Activated naive CD4-positive, alpha-beta T cell treated with anti-CD3 and anti-CD28 coated beads for 36 hours (primary cell): ENCODE measurements at regions not wholly inside any gene's neighbourhood (a gene's known extent, or its start where the extent isn't known, plus 50 kb on each side); places are given as distances from the start of the nearest gene placed in this dataset.
"Not testable (repeated sequence)": the region's sequence is repeated elsewhere in the genome, so short reads cannot be mapped to it uniquely, and the experiment has no call there.

Experiments used
- CTCF ChIA-PET: fragments of 350-600 bp; sonication (Branson Sonifier 250); formaldehyde crosslinking; loops from one replicate; lab custom pipeline; 2021; ENCODE audit warnings: antibody characterized with exemption; lab: Charles Lee
- DNase-seq: peaks from one replicate; pipeline ENCODE4 v3.0.0-alpha.2; 2020
- H3K27ac Mint-ChIP-seq: one replicate; pipeline ENCODE4 v1.8.0; 2021; ENCODE audit warnings: mild to moderate bottlenecking, mixed read lengths
- H3K27me3 Mint-ChIP-seq: one replicate; pipeline ENCODE4 v1.8.0; 2021; ENCODE audit warnings: low read depth, mixed read lengths
- H3K36me3 Mint-ChIP-seq: one replicate; pipeline ENCODE4 v1.8.0; 2021; ENCODE audit warnings: low read depth, mixed read lengths
- H3K4me1 Mint-ChIP-seq: one replicate; pipeline ENCODE4 v1.8.0; 2021; ENCODE audit warnings: low read depth, mixed read lengths
- H3K4me3 Mint-ChIP-seq: one replicate; pipeline ENCODE4 v1.8.0; 2021; ENCODE audit warnings: mild to moderate bottlenecking, moderate library complexity, mixed read lengths
- H3K9me3 Mint-ChIP-seq: one replicate; pipeline ENCODE4 v1.8.0; 2021; ENCODE audit warnings: mixed read lengths
- intact Hi-C: fragments of 100-400 bp; cut with micrococcal nuclease; formaldehyde crosslinking; loops from one replicate; pipeline ENCODE4 v1.15.1; 2023

GRCh38 chr10:33914746-33915145 is 580.3 kb upstream of the NRP1 start:
- Mint-ChIP-seq H3K9me3 (no peaks in the 10 kb centered on the region), H3K4me3 (no peak overlapping the region), H3K36me3 (no peaks in the 10 kb centered on the region), H3K27me3 (peaks cover 27% of the 10 kb centered on the region), H3K4me1 (no peaks in the 10 kb centered on the region), H3K27ac (no peak overlapping the region)
- CTCF ChIA-PET = no interaction called here
- intact Hi-C loops = no loop called here
- DNase-seq = no peak

- CTCF ChIA-PET = no interaction called here
- intact Hi-C loops = no loop called here
- H3K4me1 Mint-ChIP-seq = no peaks in the 10 kb centered on the region
- no peaks in the 10 kb centered on the region for H3K9me3 Mint-ChIP-seq
- H3K4me3 Mint-ChIP-seq = no peak overlapping the region
- no peak for DNase-seq
- peaks cover 23% of the 10 kb centered on the region for H3K27me3 Mint-ChIP-seq
- H3K36me3 Mint-ChIP-seq = no peaks in the 10 kb centered on the region
- no peak overlapping the region for H3K27ac Mint-ChIP-seq
Observed at GRCh38 chr10:33913194-33913593, 578.7 kb upstream of the NRP1 start.

- H3K27me3 Mint-ChIP-seq = peaks cover 18% of the 10 kb centered on the region
- DNase-seq, H3K4me1 Mint-ChIP-seq, H3K9me3 Mint-ChIP-seq, intact Hi-C loops, H3K4me3 Mint-ChIP-seq, CTCF ChIA-PET, H3K36me3 Mint-ChIP-seq, H3K27ac Mint-ChIP-seq: not testable (repeated sequence)
Observed at GRCh38 chr10:33909476-33909875, 575.0 kb upstream of the NRP1 start.

GRCh38 chr10:33901166-33901565 is 566.7 kb upstream of the NRP1 start:
- H3K27me3 Mint-ChIP-seq = peaks cover 4% of the 10 kb centered on the region
- CTCF ChIA-PET = no interaction called here

GRCh38 chr10:33900596-33900995 is 566.1 kb upstream of the NRP1 start:
- intact Hi-C loops = no loop called here
- no peak for DNase-seq
- Mint-ChIP-seq H3K27ac (no peak overlapping the region), H3K36me3 (no peaks in the 10 kb centered on the region), H3K9me3 (peaks cover 3% of the 10 kb centered on the region), H3K4me3 (no peak overlapping the region), H3K27me3 (peaks cover 4% of the 10 kb centered on the region), H3K4me1 (no peaks in the 10 kb centered on the region)
- CTCF ChIA-PET = no interaction called here

More at GRCh38 chr10:33901166-33901565, 566.7 kb upstream of the NRP1 start:
- H3K9me3 Mint-ChIP-seq = peaks cover 3% of the 10 kb centered on the region
- DNase-seq = no peak
- H3K27ac Mint-ChIP-seq = no peak overlapping the region
- H3K4me3 Mint-ChIP-seq = no peak overlapping the region
- H3K36me3 Mint-ChIP-seq = no peaks in the 10 kb centered on the region
- H3K4me1 Mint-ChIP-seq = no peaks in the 10 kb centered on the region
- intact Hi-C loops = no loop called here

GRCh38 chr10:33899578-33900531 is 565.4 kb upstream of the NRP1 start:
- intact Hi-C loops = no loop called here
- Mint-ChIP-seq H3K9me3 (peaks cover 3% of the 10 kb centered on the region), H3K27me3 (peaks cover 7% of the 10 kb centered on the region), H3K36me3 (no peaks in the 10 kb centered on the region), H3K27ac (no peak overlapping the region), H3K4me1 (no peaks in the 10 kb centered on the region), H3K4me3 (no peak overlapping the region)
- CTCF ChIA-PET = no interaction called here
- no peak for DNase-seq

GRCh38 chr10:33897291-33897752 is 562.9 kb upstream of the NRP1 start:
- Mint-ChIP-seq H3K4me3 (no peak overlapping the region), H3K36me3 (no peaks in the 10 kb centered on the region), H3K27me3 (peaks cover 7% of the 10 kb centered on the region), H3K27ac (no peak overlapping the region), H3K4me1 (no peaks in the 10 kb centered on the region), H3K9me3 (peaks cover 3% of the 10 kb centered on the region)
- DNase-seq = no peak
- intact Hi-C loops = no loop called here
- CTCF ChIA-PET = no interaction called here

- CTCF ChIA-PET = no interaction called here
- Mint-ChIP-seq H3K4me1 (no peaks in the 10 kb centered on the region), H3K4me3 (no peak overlapping the region), H3K27ac (no peak overlapping the region), H3K27me3 (peaks cover 5% of the 10 kb centered on the region), H3K9me3 (no peaks in the 10 kb centered on the region), H3K36me3 (no peaks in the 10 kb centered on the region)
- no peak for DNase-seq
- intact Hi-C loops = no loop called here
Observed at GRCh38 chr10:33893506-33893905, 559.0 kb upstream of the NRP1 start.

GRCh38 chr10:33889371-33889770 is 554.9 kb upstream of the NRP1 start:
- H3K36me3 Mint-ChIP-seq = no peaks in the 10 kb centered on the region
- no peak overlapping the region for H3K27ac Mint-ChIP-seq
- intact Hi-C loops = no loop called here
- no peak for DNase-seq
- no peaks in the 10 kb centered on the region for H3K9me3 Mint-ChIP-seq
- no peaks in the 10 kb centered on the region for H3K27me3 Mint-ChIP-seq
- H3K4me3 Mint-ChIP-seq = no peak overlapping the region
- CTCF ChIA-PET = interaction anchor here (1.0 kb wide), 1 partner anchor 37 kb away, joined by 3 read pairs; no protein-coding TSS in a partner anchor
- H3K4me1 Mint-ChIP-seq = no peaks in the 10 kb centered on the region

GRCh38 chr10:33887188-33887587 is 552.7 kb upstream of the NRP1 start:
- Mint-ChIP-seq H3K36me3 (no peaks in the 10 kb centered on the region), H3K4me3 (no peak overlapping the region), H3K4me1 (no peaks in the 10 kb centered on the region), H3K27ac (no peak overlapping the region), H3K27me3 (no peaks in the 10 kb centered on the region), H3K9me3 (no peaks in the 10 kb centered on the region)
- DNase-seq = no peak
- intact Hi-C loops = no loop called here
- CTCF ChIA-PET = no interaction called here

- no peak for DNase-seq
- Mint-ChIP-seq H3K27ac (no peak overlapping the region), H3K4me1 (no peaks in the 10 kb centered on the region), H3K36me3 (no peaks in the 10 kb centered on the region), H3K9me3 (no peaks in the 10 kb centered on the region), H3K4me3 (no peak overlapping the region), H3K27me3 (no peaks in the 10 kb centered on the region)
- intact Hi-C loops = no loop called here
- CTCF ChIA-PET = no interaction called here
Observed at GRCh38 chr10:33886299-33886698, 551.8 kb upstream of the NRP1 start.

- H3K36me3 Mint-ChIP-seq = no peaks in the 10 kb centered on the region
- intact Hi-C loops = no loop called here
- CTCF ChIA-PET = no interaction called here
- H3K27ac Mint-ChIP-seq = no peak overlapping the region
- no peaks in the 10 kb centered on the region for H3K4me1 Mint-ChIP-seq
- H3K4me3 Mint-ChIP-seq = no peak overlapping the region
- peaks cover 6% of the 10 kb centered on the region for H3K27me3 Mint-ChIP-seq
- DNase-seq = no peak
- no peaks in the 10 kb centered on the region for H3K9me3 Mint-ChIP-seq
Observed at GRCh38 chr10:33884604-33885003, 550.1 kb upstream of the NRP1 start.

GRCh38 chr10:33883881-33884280 is 549.4 kb upstream of the NRP1 start:
- no peaks in the 10 kb centered on the region for H3K9me3 Mint-ChIP-seq
- H3K4me1 Mint-ChIP-seq = no peaks in the 10 kb centered on the region
- no peak for DNase-seq
- peaks cover 6% of the 10 kb centered on the region for H3K27me3 Mint-ChIP-seq
- CTCF ChIA-PET = no interaction called here
- H3K4me3 Mint-ChIP-seq = no peak overlapping the region
- H3K27ac Mint-ChIP-seq = no peak overlapping the region
- H3K36me3 Mint-ChIP-seq = no peaks in the 10 kb centered on the region
- intact Hi-C loops = no loop called here
